ENCODE measurements at regions not wholly inside any gene's neighbourhood (a gene's known extent, or its start where the extent isn't known, plus 50 kb on each side); places are given as distances from the start of the nearest gene placed in this dataset.

DNA sequence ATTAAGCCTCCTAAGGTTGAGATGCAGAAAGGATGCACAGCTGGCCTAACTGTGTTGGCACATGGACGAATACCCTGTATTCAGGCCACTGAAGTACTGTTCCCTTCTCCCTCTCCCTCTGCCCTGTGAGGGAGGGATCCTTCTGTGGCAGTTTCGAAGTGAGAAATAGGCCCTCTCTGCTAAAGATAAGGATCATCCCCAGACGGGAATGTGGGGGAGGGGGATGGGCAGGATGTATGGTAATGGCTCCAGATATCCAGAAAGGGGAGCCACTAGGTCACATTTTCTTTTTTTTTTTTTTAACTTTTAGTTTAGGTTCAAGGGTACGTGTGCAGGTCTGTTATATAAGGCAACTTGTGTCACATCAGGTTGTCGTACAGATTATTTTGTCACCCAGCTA is 463.1 kb downstream of the TBL1XR1 start:
- TF ChIP-seq, protein P1, sequence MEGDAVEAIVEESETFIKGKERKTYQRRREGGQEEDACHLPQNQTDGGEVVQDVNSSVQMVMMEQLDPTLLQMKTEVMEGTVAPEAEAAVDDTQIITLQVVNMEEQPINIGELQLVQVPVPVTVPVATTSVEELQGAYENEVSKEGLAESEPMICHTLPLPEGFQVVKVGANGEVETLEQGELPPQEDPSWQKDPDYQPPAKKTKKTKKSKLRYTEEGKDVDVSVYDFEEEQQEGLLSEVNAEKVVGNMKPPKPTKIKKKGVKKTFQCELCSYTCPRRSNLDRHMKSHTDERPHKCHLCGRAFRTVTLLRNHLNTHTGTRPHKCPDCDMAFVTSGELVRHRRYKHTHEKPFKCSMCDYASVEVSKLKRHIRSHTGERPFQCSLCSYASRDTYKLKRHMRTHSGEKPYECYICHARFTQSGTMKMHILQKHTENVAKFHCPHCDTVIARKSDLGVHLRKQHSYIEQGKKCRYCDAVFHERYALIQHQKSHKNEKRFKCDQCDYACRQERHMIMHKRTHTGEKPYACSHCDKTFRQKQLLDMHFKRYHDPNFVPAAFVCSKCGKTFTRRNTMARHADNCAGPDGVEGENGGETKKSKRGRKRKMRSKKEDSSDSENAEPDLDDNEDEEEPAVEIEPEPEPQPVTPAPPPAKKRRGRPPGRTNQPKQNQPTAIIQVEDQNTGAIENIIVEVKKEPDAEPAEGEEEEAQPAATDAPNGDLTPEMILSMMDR (IDR thresholded peaks at IDR 0.05; ENCODE audit: low read depth, low read length): no peak
- no peak for DNase-seq (ENCODE audit: extremely low read depth, low read depth)

DNA sequence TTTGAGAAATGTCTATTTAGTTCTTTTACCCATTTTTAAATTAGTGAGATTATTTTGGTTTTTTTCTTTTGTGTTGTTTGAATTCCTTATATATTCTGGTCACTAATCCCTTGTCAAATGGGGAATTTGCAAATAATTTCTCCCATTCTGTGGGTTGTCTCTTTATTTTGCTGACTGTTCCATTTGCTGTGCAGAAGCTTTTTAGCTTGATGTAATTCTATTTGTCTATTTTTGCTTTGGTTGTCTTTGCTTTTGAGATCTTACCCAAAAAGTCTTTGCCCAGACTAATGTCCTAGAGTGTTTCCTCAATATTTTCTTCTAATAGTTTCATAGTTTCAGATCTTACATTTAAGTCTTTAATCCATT is 472.9 kb downstream of the TBL1XR1 start:
- TF ChIP-seq, protein P1 (IDR thresholded peaks at IDR 0.05; ENCODE audit: low read depth, low read length): no peak
- no peak for DNase-seq (ENCODE audit: extremely low read depth, low read depth)

DNA sequence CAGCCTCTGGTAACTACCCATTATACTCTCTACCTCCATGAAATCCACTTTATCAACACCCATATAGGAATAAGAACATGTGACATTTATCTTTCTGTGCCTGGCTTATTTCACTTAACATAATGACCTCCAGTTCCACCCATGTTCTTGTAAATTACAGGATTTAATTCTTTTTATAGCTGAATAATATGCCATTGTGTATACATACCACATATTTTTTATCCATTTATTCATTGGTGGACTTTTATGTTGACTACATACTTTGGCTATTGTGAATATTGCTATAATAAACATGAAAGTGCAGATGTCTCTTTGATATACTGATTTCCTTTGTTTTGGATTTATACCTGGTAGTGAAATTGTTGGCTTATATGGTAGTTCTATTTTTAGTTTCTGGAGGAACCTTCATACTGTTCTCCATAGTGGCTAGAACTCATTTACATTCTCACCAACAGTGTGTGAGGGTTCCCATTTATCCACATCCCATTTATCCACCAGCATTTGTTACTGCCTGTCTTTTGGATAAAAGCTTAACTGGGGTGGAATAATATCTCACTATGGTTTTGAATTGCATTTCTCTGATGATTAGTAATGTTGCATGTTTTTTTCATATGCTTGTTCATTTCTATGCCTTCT is 473.4 kb downstream of the TBL1XR1 start:
- DNase-seq (ENCODE audit: extremely low read depth, low read depth): no peak
- TF ChIP-seq, protein P1 (IDR thresholded peaks at IDR 0.05; ENCODE audit: low read depth, low read length): no peak

DNA sequence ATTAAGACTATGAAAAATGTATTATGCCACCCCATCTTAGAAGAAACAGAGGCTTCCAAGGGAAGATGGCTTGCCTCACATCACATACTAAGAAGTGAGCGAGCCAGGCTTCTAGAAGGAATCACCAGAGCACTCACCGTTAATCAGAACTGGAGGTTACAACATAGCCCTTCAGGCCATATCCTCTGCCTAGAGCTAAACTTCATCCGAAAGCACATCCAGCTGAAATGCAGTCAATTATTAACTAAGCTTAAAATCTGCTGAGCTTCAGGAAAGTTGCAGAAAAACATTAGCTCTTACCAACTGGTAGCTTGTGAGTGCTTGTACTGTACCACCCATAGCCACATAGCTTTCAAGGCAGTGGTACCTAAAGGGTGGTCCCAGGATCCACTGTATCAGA is 483.2 kb downstream of the TBL1XR1 start:
- no peak for DNase-seq (ENCODE audit: extremely low read depth, low read depth)
- TF ChIP-seq, protein P1 (IDR thresholded peaks at IDR 0.05; ENCODE audit: low read depth, low read length): no peak

DNA sequence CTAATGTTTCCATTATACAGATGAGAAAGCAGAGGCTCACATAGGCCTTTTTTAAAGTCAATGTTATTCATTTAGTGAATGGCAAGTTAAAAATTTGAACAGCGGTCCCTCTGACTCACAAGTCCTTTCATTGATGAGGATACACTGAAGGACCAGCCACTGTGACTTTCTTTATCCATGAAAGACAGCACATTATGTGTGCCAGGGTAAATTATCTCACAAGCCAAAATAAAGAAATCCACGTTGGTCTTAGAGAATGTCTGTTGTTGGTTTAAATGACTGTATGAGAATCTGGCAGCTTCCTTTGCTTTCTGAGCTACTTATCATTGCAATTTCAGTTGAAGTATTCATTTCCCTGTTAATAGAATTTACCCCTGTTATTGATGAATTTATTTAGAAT is 485.1 kb downstream of the TBL1XR1 start:
- TF ChIP-seq, protein P1 (IDR thresholded peaks at IDR 0.05; ENCODE audit: low read depth, low read length): no peak
- no peak for DNase-seq (ENCODE audit: extremely low read depth, low read depth)

DNA sequence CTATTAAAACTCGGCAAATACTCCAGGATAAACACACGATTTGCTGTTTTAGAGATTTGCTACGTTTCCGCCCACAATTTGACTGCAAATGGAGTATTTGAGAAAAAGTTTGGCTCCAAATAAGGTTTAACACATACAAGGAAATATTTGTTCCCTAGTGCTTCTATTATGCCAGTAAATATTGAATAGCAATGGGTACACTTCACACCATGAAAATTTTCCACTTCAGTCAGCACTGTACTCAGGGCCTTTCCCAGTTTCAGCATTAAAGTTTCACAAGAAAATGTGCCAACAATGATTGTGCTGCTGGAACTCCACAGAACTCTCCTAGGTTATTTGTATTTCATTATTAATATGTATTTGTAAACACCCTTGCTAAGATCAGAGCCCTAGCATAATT is 498.0 kb downstream of the TBL1XR1 start:
- DNase-seq (ENCODE audit: extremely low read depth, low read depth): no peak
- TF ChIP-seq, protein P1 (IDR thresholded peaks at IDR 0.05; ENCODE audit: low read depth, low read length): no peak

DNA sequence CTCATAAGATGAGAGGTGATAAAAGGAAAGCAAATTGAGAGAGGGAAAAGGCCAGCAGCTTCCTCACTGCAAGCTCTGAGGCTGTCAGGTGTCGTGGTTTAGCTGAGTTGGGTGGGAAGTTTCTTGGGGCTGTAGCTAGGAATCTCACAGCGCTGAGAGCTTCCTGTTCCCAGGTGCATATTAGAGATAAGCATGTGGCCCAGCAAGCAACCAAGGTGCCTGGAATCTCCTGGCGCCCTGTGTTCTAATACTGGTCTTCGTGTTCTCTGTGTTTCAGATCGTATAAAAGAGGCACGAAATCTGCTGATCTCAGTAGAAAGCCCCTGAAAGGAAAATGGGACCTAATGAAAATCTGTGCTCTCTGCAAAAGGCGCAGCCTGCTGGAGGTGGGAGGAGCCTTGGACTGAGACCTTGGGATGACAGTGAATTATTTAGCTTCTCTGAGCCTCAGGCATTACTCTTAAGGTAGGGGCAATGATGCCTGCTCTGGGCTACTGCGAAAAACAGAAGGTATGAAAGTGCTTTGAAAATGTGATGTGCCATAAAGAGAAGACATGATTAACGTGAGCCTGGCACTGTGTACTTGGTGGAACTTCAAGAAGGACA is 499.9 kb downstream of the TBL1XR1 start:
- DNase-seq (ENCODE audit: extremely low read depth, low read depth): no peak
- TF ChIP-seq, protein P1 (IDR thresholded peaks at IDR 0.05; ENCODE audit: low read depth, low read length): no peak

Measured in AG09319 (cell line).